Tibial nerve (tissue), 3 donors: ENCODE measurements at regions not wholly inside any gene's neighbourhood (a gene's known extent, or its start where the extent isn't known, plus 50 kb on each side); places are given as distances from the start of the nearest gene placed in this dataset.

ENCODE experiments used
- CTCF ChIP-seq, 5 experiments: fragments of 200-600 bp in 3 of 5; fragments of 450-650 bp in 2 of 5; sonication (generic) in 3 of 5; IDR thresholded peaks; one replicate each; pipeline ENCODE4 v1.5.1; 2016 to 2019; ENCODE audit warnings: antibody characterized with exemption in 5 of 5, mild to moderate bottlenecking in 3 of 5, moderate library complexity in 2 of 5
- POLR2A ChIP-seq, 2 donors: fragments of 450-650 bp; IDR thresholded peaks; one replicate each; pipeline ENCODE4 v1.6.1; 2017; ENCODE audit warnings: antibody characterized with exemption in 2 of 2, mild to moderate bottlenecking in 2 of 2, moderate library complexity in 2 of 2

- no peak for TF ChIP-seq POLR2A (IDR thresholded peaks at IDR 0.05)
- no peak for TF ChIP-seq CTCF (IDR thresholded peaks at IDR 0.05)
Observed at GRCh38 chr15:85890620-85890980, 95.9 kb upstream of the KLHL25 start.
